H1 (cell line): ENCODE measurements at regions not wholly inside any gene's neighbourhood (a gene's known extent, or its start where the extent isn't known, plus 50 kb on each side); places are given as distances from the start of the nearest gene placed in this dataset.

Experiments used
- CTCF ChIA-PET: fragments of 300-600 bp; sonication (Branson Sonifier 250); formaldehyde crosslinking; loops from one replicate; lab custom pipeline; 2021; ENCODE audit not compliant: partially characterized antibody; lab: Charles Lee
- POLR2A ChIA-PET: fragments of 300-600 bp; sonication (Branson Sonifier 250); formaldehyde crosslinking; loops from one replicate; lab custom pipeline; 2021; ENCODE audit warnings: inconsistent platforms; ENCODE audit not compliant: partially characterized antibody; lab: Charles Lee
- DNase-seq, 2 experiments: peaks; one replicate each; pipeline versions ENCODE4 v3.0.0 to v3.0.0-alpha.2; 2010 to 2022; ENCODE audit warnings: low spot score in 2 of 2, low read depth in 1 of 2, mixed read lengths in 1 of 2
- FAIRE-seq: peaks from 2 replicates; lab custom pipeline; 2011; peaks lifted over from hg19 to GRCh38; lab: Jason Lieb, UNC
- H2AFZ ChIP-seq: 2 replicates; pipeline ENCODE4 v1.8.1; 2012; ENCODE audit warnings: low read length, inconsistent platforms
- H2AK5ac ChIP-seq: 2 replicates; pipeline ENCODE4 v1.6.1; 2013; ENCODE audit warnings: low read depth, low read length
- H2BK120ac ChIP-seq: replicated peaks from 2 replicates; pipeline ENCODE3; 2013; ENCODE audit warnings: low read depth, low read length, inconsistent platforms
- H2BK12ac ChIP-seq: 2 replicates; pipeline ENCODE4 v1.6.1; 2013; ENCODE audit warnings: low read depth, low read length
- H2BK15ac ChIP-seq: 2 replicates; pipeline ENCODE4 v1.6.1; 2013; ENCODE audit warnings: low read length
- H2BK20ac ChIP-seq: 2 replicates; pipeline ENCODE4 v1.6.1; 2013; ENCODE audit warnings: low read length
- H2BK5ac ChIP-seq: 2 replicates; pipeline ENCODE4 v1.6.1; 2013; ENCODE audit warnings: low read depth, low read length
- H3K14ac ChIP-seq: 2 replicates; pipeline ENCODE4 v1.6.1; 2013; ENCODE audit warnings: inconsistent platforms; ENCODE audit not compliant: insufficient read length
- H3K18ac ChIP-seq: 2 replicates; pipeline ENCODE4 v1.6.1; 2013; ENCODE audit warnings: low read length; ENCODE audit errors: extremely low read depth
- H3K23ac ChIP-seq: 2 replicates; pipeline ENCODE4 v1.6.1; 2013; ENCODE audit warnings: inconsistent platforms; ENCODE audit not compliant: insufficient read length
- H3K23me2 ChIP-seq: 2 replicates; pipeline ENCODE4 v1.6.1; 2013; ENCODE audit warnings: low read depth, low read length
- H3K27ac ChIP-seq: 2 replicates; pipeline ENCODE4 v1.6.1; 2011; ENCODE audit warnings: low read depth, low read length, inconsistent platforms
- H3K27me3 ChIP-seq, 4 experiments: replicated peaks in 1 of 4; 1 replicate in 1 of 4; 2 replicates in 3 of 4; pipeline versions ENCODE4 v1.6.1 to v1.8.1; 2011 to 2013; ENCODE audit warnings: low read length in 3 of 4, mild to moderate bottlenecking in 3 of 4, inconsistent platforms in 2 of 4, mixed read lengths in 2 of 4, moderate library complexity in 1 of 4; ENCODE audit not compliant: control insufficient read depth in 3 of 4, insufficient read depth in 3 of 4; ENCODE audit errors: extremely low read depth in 1 of 4
- H3K36me3 ChIP-seq, 4 experiments: 2 replicates each; pipeline versions ENCODE4 v1.6.1 to v1.8.1; 2011 to 2013; ENCODE audit warnings: mild to moderate bottlenecking in 4 of 4, low read length in 3 of 4, moderate library complexity in 2 of 4, control low read depth in 1 of 4, inconsistent platforms in 1 of 4; ENCODE audit not compliant: insufficient read depth in 4 of 4, control insufficient read depth in 2 of 4
- H3K4ac ChIP-seq: replicated peaks from 2 replicates; pipeline ENCODE3; 2013; ENCODE audit warnings: low read length, low read depth, mixed read lengths, inconsistent platforms; ENCODE audit not compliant: insufficient read length
- H3K4me1 ChIP-seq, 4 experiments: replicated peaks in 1 of 4; 1 replicate in 1 of 4; 2 replicates in 3 of 4; pipeline versions ENCODE4 v1.6.1 to v1.8.1; 2011 to 2013; ENCODE audit warnings: low read length in 3 of 4, inconsistent platforms in 2 of 4, mixed read lengths in 1 of 4; ENCODE audit not compliant: insufficient read depth in 4 of 4, control insufficient read depth in 3 of 4
- H3K4me2 ChIP-seq, 2 experiments: 2 replicates each; pipeline versions ENCODE4 v1.6.1 to v1.8.1; 2011 to 2013; ENCODE audit warnings: low read depth in 2 of 2, low read length in 2 of 2, control low read depth in 1 of 2, inconsistent platforms in 1 of 2, mild to moderate bottlenecking in 1 of 2; ENCODE audit not compliant: insufficient read depth in 1 of 2
- H3K4me3 ChIP-seq, 4 experiments: fragments of 200-600, 300-600 bp in 1 of 4; sonication (generic), shearing (Covaris generic), sonication (Bioruptor Twin) in 1 of 4; 2 replicates each; pipeline versions ENCODE4 v1.5.1 to v1.8.1; 2011 to 2016; ENCODE audit warnings: low read length in 4 of 4, low read depth in 3 of 4, control low read depth in 2 of 4, inconsistent platforms in 2 of 4, mild to moderate bottlenecking in 2 of 4, mixed read lengths in 1 of 4, moderate library complexity in 1 of 4; ENCODE audit not compliant: insufficient read depth in 2 of 4; ENCODE audit errors: extremely low read depth in 1 of 4
- H3K56ac ChIP-seq: replicated peaks from 2 replicates; pipeline ENCODE3; 2013; ENCODE audit warnings: low read depth, mild to moderate bottlenecking, mixed read lengths, low read length, inconsistent platforms; ENCODE audit not compliant: insufficient read length
- H3K79me1 ChIP-seq: 2 replicates; pipeline ENCODE4 v1.6.1; 2013; ENCODE audit warnings: low read depth, low read length, control low read depth
- H3K79me2 ChIP-seq, 2 experiments: 2 replicates each; pipeline versions ENCODE4 v1.6.1 to v1.8.1; 2012 to 2013; ENCODE audit warnings: low read length in 2 of 2, mild to moderate bottlenecking in 2 of 2, inconsistent platforms in 1 of 2; ENCODE audit not compliant: insufficient read depth in 2 of 2, control insufficient read depth in 1 of 2
- H3K9ac ChIP-seq, 4 experiments: replicated peaks in 1 of 4; 1 replicate in 1 of 4; 2 replicates in 3 of 4; pipeline versions ENCODE4 v1.6.1 to v1.8.1; 2011 to 2013; ENCODE audit warnings: low read depth in 3 of 4, low read length in 3 of 4, control low read depth in 2 of 4, mild to moderate bottlenecking in 2 of 4, moderate library complexity in 2 of 4, inconsistent platforms in 1 of 4; ENCODE audit errors: extremely low read depth in 1 of 4
- H3K9me3 ChIP-seq, 2 experiments: 2 replicates each; pipeline versions ENCODE4 v1.6.1 to v1.8.1; 2012 to 2013; ENCODE audit warnings: mild to moderate bottlenecking in 2 of 2, moderate library complexity in 2 of 2, control low read depth in 1 of 2, inconsistent platforms in 1 of 2, low read depth in 1 of 2, low read length in 1 of 2, mixed read lengths in 1 of 2; ENCODE audit not compliant: insufficient read depth in 2 of 2
- H4K20me1 ChIP-seq, 2 experiments: replicated peaks in 1 of 2; 2 replicates each; pipeline versions ENCODE3 to v1.8.1; 2011 to 2013; ENCODE audit warnings: inconsistent platforms in 2 of 2, low read length in 2 of 2, mild to moderate bottlenecking in 1 of 2; ENCODE audit not compliant: insufficient read depth in 2 of 2, control insufficient read depth in 1 of 2
- H4K5ac ChIP-seq: 2 replicates; pipeline ENCODE4 v1.6.1; 2013; ENCODE audit warnings: low read length, low read depth, mixed read lengths, inconsistent platforms; ENCODE audit not compliant: insufficient read length
- H4K8ac ChIP-seq: 2 replicates; pipeline ENCODE4 v1.8.0; 2013; ENCODE audit warnings: mild to moderate bottlenecking, moderate library complexity, low read length, inconsistent platforms; ENCODE audit not compliant: insufficient read depth; ENCODE audit errors: extremely low read depth
- H4K91ac ChIP-seq: replicated peaks from 2 replicates; pipeline ENCODE3; 2013; ENCODE audit warnings: low read length, mixed read lengths, inconsistent platforms; ENCODE audit not compliant: insufficient read length
- RAD21 ChIP-seq, 2 experiments: IDR thresholded peaks in 1 of 2; conservative IDR thresholded peaks in 1 of 2; 2 replicates each; pipeline ENCODE4 v1.6.1; 2011; ENCODE audit warnings: low read depth in 2 of 2, low read length in 2 of 2, improper control_type of control experiment in 1 of 2, inconsistent platforms in 1 of 2, mild to moderate bottlenecking in 1 of 2, moderate library complexity in 1 of 2
- TAF1 ChIP-seq: IDR thresholded peaks from 2 replicates; pipeline ENCODE4 v1.6.1; 2011; ENCODE audit warnings: mild to moderate bottlenecking, low read depth, low read length
- WGBS, 2 experiments: shearing (Covaris generic) in 1 of 2; methylation state at CpG; one replicate each; pipeline versions ENCODE4 v1.1.6 to v1.1.7; 2013 to 2015; ENCODE audit warnings: low lambda C conversion rate in 2 of 2, mixed read lengths in 2 of 2, inconsistent platforms in 1 of 2, low coverage in 1 of 2, missing lambda C conversion rate in 1 of 2; ENCODE audit not compliant: insufficient replicate concordance in 2 of 2, insufficient coverage in 1 of 2, insufficient read length in 1 of 2; ENCODE audit errors: extremely low coverage in 1 of 2, missing lambda C conversion rate in 1 of 2; 5-methylcytosine and 5-hydroxymethylcytosine counted together
- TF ChIP-seq, protein P1 (sequence below), 3 experiments: IDR thresholded peaks; 1 replicate in 2 of 3; 2 replicates in 1 of 3; pipeline versions ENCODE4 v1.5.1 to v1.6.1; 2011; ENCODE audit warnings: low read length in 3 of 3, mild to moderate bottlenecking in 3 of 3, inconsistent platforms in 2 of 3, low read depth in 1 of 3, moderate library complexity in 1 of 3; ENCODE audit not compliant: insufficient read depth in 1 of 3; ENCODE audit errors: control extremely low read depth in 1 of 3

DNA sequence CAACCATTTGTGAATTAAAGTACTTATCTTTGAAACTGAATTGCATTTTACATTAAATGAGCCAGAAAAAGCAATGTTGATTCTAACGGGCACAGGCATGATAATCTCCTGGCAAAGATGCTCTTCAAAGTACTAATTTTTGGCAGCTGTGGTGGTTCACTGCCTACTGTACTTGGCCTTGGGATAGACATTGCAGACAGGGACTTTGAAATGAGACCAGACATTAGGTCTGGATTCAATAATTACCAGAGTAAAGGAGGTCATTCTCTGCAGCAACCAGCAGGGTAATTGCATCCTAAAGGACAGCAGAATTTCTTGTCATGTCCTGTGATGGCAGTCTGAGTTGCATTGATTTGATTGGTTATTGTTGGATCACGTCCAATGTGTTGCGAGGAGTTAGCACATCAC lies 986.5 kb downstream of the TDRD15 start:
- Histone ChIP-seq H2BK15ac (no peak overlapping the region), H2AFZ (no peak overlapping the region), H3K27ac (no peak overlapping the region), H4K20me1 (no peaks in the 10 kb centered on the region), H3K36me3 (no peaks in the 10 kb centered on the region), H3K23ac (no peak overlapping the region), H2AK5ac (no peak overlapping the region), H4K5ac (no peak overlapping the region), H4K91ac (no peak overlapping the region), H3K23me2 (no peaks in the 10 kb centered on the region; the same call in 1 of the 2 replicates), H3K4ac (no peak overlapping the region), H3K18ac (no peak overlapping the region), H3K4me3 (no peak overlapping the region), H2BK20ac (no peak overlapping the region), H2BK5ac (no peak overlapping the region), H3K79me2 (no peaks in the 10 kb centered on the region), H3K56ac (no peak overlapping the region), H3K79me1 (no peaks in the 10 kb centered on the region), H3K9me3 (no peaks in the 10 kb centered on the region), H3K4me1 (no peaks in the 10 kb centered on the region), H3K4me2 (no peak overlapping the region), H4K8ac (no peak overlapping the region), H3K14ac (no peak overlapping the region), H2BK120ac (no peak overlapping the region), H2BK12ac (no peak overlapping the region), H3K9ac (no peak overlapping the region), H3K27me3 (no peaks in the 10 kb centered on the region)
- TF ChIP-seq, protein P1, sequence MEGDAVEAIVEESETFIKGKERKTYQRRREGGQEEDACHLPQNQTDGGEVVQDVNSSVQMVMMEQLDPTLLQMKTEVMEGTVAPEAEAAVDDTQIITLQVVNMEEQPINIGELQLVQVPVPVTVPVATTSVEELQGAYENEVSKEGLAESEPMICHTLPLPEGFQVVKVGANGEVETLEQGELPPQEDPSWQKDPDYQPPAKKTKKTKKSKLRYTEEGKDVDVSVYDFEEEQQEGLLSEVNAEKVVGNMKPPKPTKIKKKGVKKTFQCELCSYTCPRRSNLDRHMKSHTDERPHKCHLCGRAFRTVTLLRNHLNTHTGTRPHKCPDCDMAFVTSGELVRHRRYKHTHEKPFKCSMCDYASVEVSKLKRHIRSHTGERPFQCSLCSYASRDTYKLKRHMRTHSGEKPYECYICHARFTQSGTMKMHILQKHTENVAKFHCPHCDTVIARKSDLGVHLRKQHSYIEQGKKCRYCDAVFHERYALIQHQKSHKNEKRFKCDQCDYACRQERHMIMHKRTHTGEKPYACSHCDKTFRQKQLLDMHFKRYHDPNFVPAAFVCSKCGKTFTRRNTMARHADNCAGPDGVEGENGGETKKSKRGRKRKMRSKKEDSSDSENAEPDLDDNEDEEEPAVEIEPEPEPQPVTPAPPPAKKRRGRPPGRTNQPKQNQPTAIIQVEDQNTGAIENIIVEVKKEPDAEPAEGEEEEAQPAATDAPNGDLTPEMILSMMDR (IDR thresholded peaks at IDR 0.05; ENCODE audit: control extremely low read depth in 1 of 3, insufficient read depth in 1 of 3, low read depth in 1 of 3, low read length in 3 of 3) = peak in 1 of 3 experiments; percentile 43; a peak in 2 of 4 replicates
- TF ChIP-seq TAF1 (no peak), RAD21 (IDR thresholded peaks at IDR 0.05 in 1 of 2, conservative IDR thresholded peaks at IDR 0.05 in 1 of 2; ENCODE audit: low read depth in 2 of 2, low read length in 2 of 2) (peak in 1 of 2 experiments; percentile 34; a peak in 2 of 4 replicates)
- no peak for FAIRE-seq
- 92% methylated on average over 3 of the region's 3 CpGs; no CpG with 5 or more reads in 1 of the 2 experiments for WGBS, 2 experiments
- POLR2A ChIA-PET = no interaction called here
- no peak for DNase-seq
- CTCF ChIA-PET = interaction anchor here (0.7 to 1.4 kb wide), 10 partner anchors 11 to 265 kb away, joined by 3 to 9 read pairs (median 4); no protein-coding TSS in a partner anchor
